Breast epithelium (tissue), 4 donors: ENCODE measurements at regions not wholly inside any gene's neighbourhood (a gene's known extent, or its start where the extent isn't known, plus 50 kb on each side); places are given as distances from the start of the nearest gene placed in this dataset.

Experiments
- DNase-seq, 2 donors: peaks; one replicate each; pipeline ENCODE4 v3.0.0-alpha.2; 2019; ENCODE audit warnings: low spot score in 2 of 2
- H3K27ac ChIP-seq, 2 donors: fragments of 200-600 bp; sonication (generic) in 1 of 2; one replicate each; pipeline ENCODE4 v1.5.1; 2016 to 2019; ENCODE audit warnings: mild to moderate bottlenecking in 1 of 2
- H3K27me3 ChIP-seq, 2 donors: fragments of 200-600 bp; sonication (generic) in 1 of 2; one replicate each; pipeline versions ENCODE4 v1.5.1 to v1.6.0; 2017 to 2019; ENCODE audit warnings: control low read depth in 1 of 2, mild to moderate bottlenecking in 1 of 2
- H3K36me3 ChIP-seq: fragments of 200-600 bp; one replicate; pipeline ENCODE4 v1.5.1; 2019
- H3K4me1 ChIP-seq, 2 donors: fragments of 200-600 bp; sonication (generic); one replicate each; pipeline ENCODE4 v1.5.1; 2016 to 2019; ENCODE audit warnings: control low read depth in 1 of 2
- H3K4me3 ChIP-seq, 3 donors: fragments of 200-600 bp; sonication (generic); 1 replicate in 2 of 3; 2 replicates in 1 of 3; pipeline ENCODE4 v1.5.1; 2016 to 2019; ENCODE audit warnings: mild to moderate bottlenecking in 3 of 3, moderate library complexity in 2 of 3
- H3K9me3 ChIP-seq, 2 donors: fragments of 200-600 bp; sonication (generic) in 1 of 2; one replicate each; pipeline ENCODE4 v1.5.1; 2016 to 2019; ENCODE audit warnings: control low read depth in 1 of 2
- POLR2A ChIP-seq: fragments of 450-650 bp; IDR thresholded peaks from one replicate; pipeline ENCODE4 v1.6.1; 2016; ENCODE audit warnings: antibody characterized with exemption, mild to moderate bottlenecking, moderate library complexity
- POLR2AphosphoS5 ChIP-seq, 3 donors: sonication (generic); formaldehyde crosslinking; IDR thresholded peaks; one replicate each; pipeline ENCODE4 v1.6.1; 2017; ENCODE audit warnings: antibody characterized with exemption in 3 of 3
- intact Hi-C: fragments of 100-400 bp; cut with DNase I; formaldehyde crosslinking; loops from one replicate; pipeline ENCODE4 v1.15.1; 2023; ENCODE audit warnings: low total_unique reads
- TF ChIP-seq, protein P1 (sequence below), 3 donors: fragments of 450-650 bp; IDR thresholded peaks; one replicate each; pipeline ENCODE4 v1.5.1; 2016 to 2017; ENCODE audit warnings: antibody characterized with exemption in 3 of 3, mild to moderate bottlenecking in 3 of 3, moderate library complexity in 3 of 3

DNA sequence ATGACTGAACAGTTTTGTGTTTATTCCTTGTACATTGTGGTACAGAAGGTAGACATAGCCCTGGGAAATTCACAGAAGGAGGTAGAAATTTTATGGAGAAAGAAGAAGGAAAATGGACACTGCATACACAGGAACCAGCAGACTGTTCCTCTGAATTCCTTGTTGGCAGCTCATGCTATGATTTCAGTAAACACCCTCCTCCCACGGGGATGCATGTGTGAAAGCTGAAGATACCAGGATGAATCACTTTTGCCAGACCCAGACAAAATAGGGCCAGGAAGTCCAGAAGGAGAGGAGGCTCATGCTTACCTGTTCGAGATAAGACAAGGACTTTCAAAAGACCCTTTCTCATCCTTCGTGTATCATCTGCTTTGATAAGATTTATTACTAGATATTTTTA, 110.3 kb upstream of the GGTLC1 start:
- Histone ChIP-seq H3K27me3 (no peaks in the 10 kb centered on the region), H3K4me3 (no peak overlapping the region), H3K9me3 (no peaks in the 10 kb centered on the region), H3K36me3 (no peaks in the 10 kb centered on the region), H3K4me1 (no peaks in the 10 kb centered on the region), H3K27ac (no peak overlapping the region)
- intact Hi-C loops = no loop called here
- TF ChIP-seq, protein P1, sequence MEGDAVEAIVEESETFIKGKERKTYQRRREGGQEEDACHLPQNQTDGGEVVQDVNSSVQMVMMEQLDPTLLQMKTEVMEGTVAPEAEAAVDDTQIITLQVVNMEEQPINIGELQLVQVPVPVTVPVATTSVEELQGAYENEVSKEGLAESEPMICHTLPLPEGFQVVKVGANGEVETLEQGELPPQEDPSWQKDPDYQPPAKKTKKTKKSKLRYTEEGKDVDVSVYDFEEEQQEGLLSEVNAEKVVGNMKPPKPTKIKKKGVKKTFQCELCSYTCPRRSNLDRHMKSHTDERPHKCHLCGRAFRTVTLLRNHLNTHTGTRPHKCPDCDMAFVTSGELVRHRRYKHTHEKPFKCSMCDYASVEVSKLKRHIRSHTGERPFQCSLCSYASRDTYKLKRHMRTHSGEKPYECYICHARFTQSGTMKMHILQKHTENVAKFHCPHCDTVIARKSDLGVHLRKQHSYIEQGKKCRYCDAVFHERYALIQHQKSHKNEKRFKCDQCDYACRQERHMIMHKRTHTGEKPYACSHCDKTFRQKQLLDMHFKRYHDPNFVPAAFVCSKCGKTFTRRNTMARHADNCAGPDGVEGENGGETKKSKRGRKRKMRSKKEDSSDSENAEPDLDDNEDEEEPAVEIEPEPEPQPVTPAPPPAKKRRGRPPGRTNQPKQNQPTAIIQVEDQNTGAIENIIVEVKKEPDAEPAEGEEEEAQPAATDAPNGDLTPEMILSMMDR (IDR thresholded peaks at IDR 0.05) = no peak
- TF ChIP-seq POLR2AphosphoS5 (IDR thresholded peaks at IDR 0.05) (no peak), POLR2A (no peak)
- DNase-seq = no peak

DNA sequence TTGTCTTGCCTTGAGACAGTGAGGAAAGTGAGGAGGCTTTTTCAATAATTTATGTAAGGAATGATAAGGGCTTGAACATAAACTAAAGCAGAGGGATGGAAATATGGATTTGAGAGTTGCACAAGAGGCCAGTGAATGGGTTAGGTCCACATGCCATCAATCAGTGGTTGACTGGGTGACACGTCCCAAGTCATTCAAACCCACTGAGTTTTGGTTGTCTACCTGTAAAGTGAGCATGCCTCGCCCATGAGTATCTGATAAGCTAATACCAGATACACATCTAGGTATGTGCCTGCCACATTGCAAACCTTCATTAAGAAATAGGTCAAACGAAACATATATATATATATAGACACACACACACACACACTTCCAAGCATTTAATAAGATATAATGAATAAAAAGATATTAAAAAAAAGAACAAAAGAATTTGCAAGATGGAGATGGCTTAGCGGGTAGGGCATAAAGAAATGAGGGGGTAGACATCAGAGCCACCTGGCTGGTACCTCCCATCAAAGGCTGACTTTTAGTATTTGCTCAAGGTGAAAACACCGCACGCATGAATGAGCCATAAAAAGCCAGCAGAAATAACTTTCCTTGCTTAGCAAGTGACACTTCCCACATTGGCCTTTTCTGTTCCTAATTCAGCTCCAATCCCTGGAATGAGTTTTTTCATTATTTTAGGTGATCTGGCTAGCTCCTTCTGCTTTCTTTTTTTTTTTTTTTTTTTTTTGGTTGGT, 109.1 kb upstream of the GGTLC1 start:
- no peaks in the 10 kb centered on the region for H3K36me3 ChIP-seq
- TF ChIP-seq POLR2AphosphoS5 (IDR thresholded peaks at IDR 0.05) (no peak), POLR2A (no peak)
- TF ChIP-seq, protein P1 (IDR thresholded peaks at IDR 0.05) = no peak
- no peak for DNase-seq
- H3K27me3 ChIP-seq = no peaks in the 10 kb centered on the region
- H3K27ac ChIP-seq = no peak overlapping the region
- H3K4me1 ChIP-seq = no peaks in the 10 kb centered on the region
- H3K9me3 ChIP-seq = no peaks in the 10 kb centered on the region
- no peak overlapping the region for H3K4me3 ChIP-seq
- intact Hi-C loops = no loop called here

DNA sequence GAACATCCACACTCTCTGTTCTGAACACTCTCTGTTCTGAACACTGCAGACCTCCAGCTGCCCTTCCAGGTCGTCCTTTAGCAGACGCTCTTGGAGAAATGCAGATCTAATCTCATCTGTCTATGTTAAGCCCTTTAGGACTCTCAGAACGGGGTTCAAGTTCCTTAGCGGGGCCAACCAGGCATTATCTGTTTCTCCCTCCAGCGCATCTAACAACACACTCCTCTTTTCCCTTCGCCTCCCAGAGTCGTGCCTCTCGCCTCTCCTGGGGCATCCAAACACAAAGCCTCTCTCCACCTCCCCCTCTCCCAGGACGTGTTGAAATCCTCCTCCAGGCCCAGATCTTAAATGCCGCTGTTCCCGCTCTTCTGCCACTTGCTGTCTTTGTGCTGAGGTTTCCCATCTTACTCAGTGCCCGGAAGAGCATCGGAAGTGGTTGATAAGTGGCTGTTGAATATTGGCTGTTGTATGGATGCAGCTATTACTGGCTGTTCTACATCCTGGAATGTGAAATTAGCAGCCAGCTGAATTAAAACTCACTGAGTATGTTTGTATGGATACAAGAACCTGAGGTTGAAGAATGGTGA, 108.4 kb upstream of the GGTLC1 start:
- DNase-seq = no peak
- no peaks in the 10 kb centered on the region for H3K9me3 ChIP-seq
- no peak overlapping the region for H3K4me3 ChIP-seq
- TF ChIP-seq, protein P1 (IDR thresholded peaks at IDR 0.05) = no peak
- no peak for TF ChIP-seq POLR2AphosphoS5 (IDR thresholded peaks at IDR 0.05)
- H3K36me3 ChIP-seq = no peaks in the 10 kb centered on the region
- intact Hi-C loops = no loop called here
- H3K27ac ChIP-seq = no peak overlapping the region
- H3K27me3 ChIP-seq = no peaks in the 10 kb centered on the region
- no peaks in the 10 kb centered on the region for H3K4me1 ChIP-seq

DNA sequence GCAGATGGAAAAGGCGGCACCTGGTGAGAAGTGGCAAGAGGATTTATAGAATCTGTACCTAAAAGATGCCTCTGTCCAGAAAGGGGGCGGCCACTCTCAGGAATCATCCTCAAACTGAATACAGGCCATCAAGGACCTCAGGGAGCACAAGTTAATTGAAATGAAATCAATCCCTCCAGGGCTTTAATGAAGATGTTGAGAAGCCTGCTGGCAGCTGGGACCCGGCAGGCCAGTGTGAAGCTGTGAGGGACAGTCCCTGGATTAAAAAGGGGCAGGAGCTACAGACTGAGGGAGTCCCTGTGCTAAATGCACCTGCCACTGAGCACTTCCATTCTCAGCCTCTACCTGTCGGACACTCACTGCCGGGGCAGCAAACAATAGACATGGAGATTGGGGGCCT, 107.7 kb upstream of the GGTLC1 start:
- Histone ChIP-seq H3K9me3 (no peaks in the 10 kb centered on the region), H3K27me3 (no peaks in the 10 kb centered on the region), H3K36me3 (no peaks in the 10 kb centered on the region), H3K4me1 (no peaks in the 10 kb centered on the region), H3K27ac (no peak overlapping the region), H3K4me3 (no peak overlapping the region)
- DNase-seq = no peak
- TF ChIP-seq, protein P1 (IDR thresholded peaks at IDR 0.05) = no peak
- no peak for TF ChIP-seq POLR2AphosphoS5 (IDR thresholded peaks at IDR 0.05)
- TF ChIP-seq POLR2A = no peak
- intact Hi-C loops = no loop called here

DNA sequence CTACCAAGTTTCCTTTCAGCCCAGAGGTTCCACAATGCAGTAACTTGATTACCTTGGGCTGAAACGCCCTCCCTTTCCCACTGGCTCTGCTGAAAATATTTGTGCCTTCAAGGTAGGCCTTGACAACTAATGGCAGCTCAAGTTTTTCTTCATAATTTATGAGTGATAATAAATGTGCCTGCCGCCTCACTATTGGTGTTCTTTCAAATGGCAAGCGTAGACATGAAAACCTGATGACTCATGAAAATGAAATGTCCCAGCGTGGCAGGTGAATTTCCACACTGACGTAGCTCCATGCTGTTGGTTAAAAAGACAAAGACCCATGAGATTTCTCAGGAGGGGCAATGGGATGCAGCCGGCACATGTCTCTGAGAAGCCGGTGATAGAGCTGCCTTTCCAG, 107.2 kb upstream of the GGTLC1 start:
- H3K27me3 ChIP-seq = no peaks in the 10 kb centered on the region
- H3K4me1 ChIP-seq = no peaks in the 10 kb centered on the region
- intact Hi-C loops = no loop called here
- TF ChIP-seq, protein P1 (IDR thresholded peaks at IDR 0.05) = no peak
- no peak for TF ChIP-seq POLR2A
- no peak for TF ChIP-seq POLR2AphosphoS5 (IDR thresholded peaks at IDR 0.05)
- no peak overlapping the region for H3K4me3 ChIP-seq
- no peak overlapping the region for H3K27ac ChIP-seq
- H3K9me3 ChIP-seq = no peaks in the 10 kb centered on the region
- DNase-seq = no peak
- no peaks in the 10 kb centered on the region for H3K36me3 ChIP-seq
